Mucosa of descending colon (tissue), 3 donors: ENCODE measurements at regions not wholly inside any gene's neighbourhood (a gene's known extent, or its start where the extent isn't known, plus 50 kb on each side); places are given as distances from the start of the nearest gene placed in this dataset.

Experiments
- ATAC-seq: fragments of 200-7000 bp; cut with Tn5 transposase; one replicate; pipeline ENCODE4 v1.9.1; 2020; ENCODE audit warnings: mild to moderate bottlenecking, moderate library complexity
- DNase-seq, 3 donors: peaks; one replicate each; pipeline ENCODE4 v3.0.0-alpha.2; 2020
- H3K36me3 ChIP-seq: fragments of 200-600 bp; one replicate; pipeline ENCODE4 v1.8.0; 2021; ENCODE audit warnings: low read depth, mild to moderate bottlenecking
- H3K4me1 ChIP-seq: fragments of 200-600 bp; one replicate; pipeline ENCODE4 v1.8.0; 2021; ENCODE audit warnings: low read depth, mild to moderate bottlenecking
- H3K4me3 ChIP-seq: fragments of 200-600 bp; one replicate; pipeline ENCODE4 v1.8.0; 2021; ENCODE audit warnings: mild to moderate bottlenecking
- H3K9me3 ChIP-seq: fragments of 200-600 bp; one replicate; pipeline ENCODE4 v1.8.0; 2021; ENCODE audit warnings: mild to moderate bottlenecking
- CTCF ChIP-seq: fragments of 200-600 bp; IDR thresholded peaks from one replicate; pipeline ENCODE4 v1.8.0; 2022; ENCODE audit warnings: antibody characterized with exemption, mild to moderate bottlenecking
- intact Hi-C, 2 donors: fragments of 100-400 bp; cut with DNase I in 1 of 2; cut with micrococcal nuclease in 1 of 2; formaldehyde crosslinking; loops; one replicate each; pipeline versions ENCODE4 v1.11.0 to v1.11.1; 2022; cut with DNase I, micrococcal nuclease
- donor health status: DM: no; HTN: no; CAD: no; lungs with moderate emphysema.
- donor health status: DM: no; HTN: no; CAD: no.
- donor health status: DM: no; HTN: yes; CAD: no.

- no peaks in the 10 kb centered on the region for H3K4me1 ChIP-seq
- H3K4me3 ChIP-seq, result no peak overlapping the region
- intact Hi-C loops, result no loop called here
- H3K9me3 ChIP-seq, result no peaks in the 10 kb centered on the region
- H3K36me3 ChIP-seq, result no peaks in the 10 kb centered on the region
- TF ChIP-seq CTCF, result no peak
- ATAC-seq (no peak), DNase-seq (no peak)
Measured at GRCh38 chr20:58071991-58072390, 156.5 kb downstream of the ANKRD60 start.

- DNase-seq (no peak), ATAC-seq (no peak)
- H3K9me3 ChIP-seq, result no peaks in the 10 kb centered on the region
- H3K4me3 ChIP-seq, result no peak overlapping the region
- H3K4me1 ChIP-seq, result no peaks in the 10 kb centered on the region
- intact Hi-C loops, result no loop called here
- H3K36me3 ChIP-seq, result no peaks in the 10 kb centered on the region
- TF ChIP-seq CTCF, result no peak
Measured at GRCh38 chr20:58071298-58071697, 157.2 kb downstream of the ANKRD60 start.

- Histone ChIP-seq H3K4me3 (no peak overlapping the region), H3K36me3 (no peaks in the 10 kb centered on the region), H3K9me3 (no peaks in the 10 kb centered on the region), H3K4me1 (no peaks in the 10 kb centered on the region)
- no peak for TF ChIP-seq CTCF
- ATAC-seq (no peak), DNase-seq (no peak)
- intact Hi-C loops, result no loop called here
Measured at GRCh38 chr20:58070664-58071196, 157.7 kb downstream of the ANKRD60 start.

GRCh38 chr20:58069796-58070663 lies 158.4 kb downstream of the ANKRD60 start:
- intact Hi-C loops, result no loop called here
- ATAC-seq, result no peak
- Histone ChIP-seq H3K4me3 (no peak overlapping the region), H3K4me1 (no peaks in the 10 kb centered on the region), H3K9me3 (no peaks in the 10 kb centered on the region), H3K36me3 (no peaks in the 10 kb centered on the region)
- TF ChIP-seq CTCF, result no peak
- DNase-seq, result no peak

GRCh38 chr20:58069207-58069606 lies 159.2 kb downstream of the ANKRD60 start:
- ATAC-seq (no peak), DNase-seq (no peak)
- H3K9me3 ChIP-seq, result no peaks in the 10 kb centered on the region
- no peak for TF ChIP-seq CTCF
- H3K4me3 ChIP-seq, result no peak overlapping the region
- H3K36me3 ChIP-seq, result no peaks in the 10 kb centered on the region
- no peaks in the 10 kb centered on the region for H3K4me1 ChIP-seq
- intact Hi-C loops, result no loop called here
